ENCODE measurements at regions not wholly inside any gene's neighbourhood (a gene's known extent, or its start where the extent isn't known, plus 50 kb on each side); places are given as distances from the start of the nearest gene placed in this dataset.

DNA sequence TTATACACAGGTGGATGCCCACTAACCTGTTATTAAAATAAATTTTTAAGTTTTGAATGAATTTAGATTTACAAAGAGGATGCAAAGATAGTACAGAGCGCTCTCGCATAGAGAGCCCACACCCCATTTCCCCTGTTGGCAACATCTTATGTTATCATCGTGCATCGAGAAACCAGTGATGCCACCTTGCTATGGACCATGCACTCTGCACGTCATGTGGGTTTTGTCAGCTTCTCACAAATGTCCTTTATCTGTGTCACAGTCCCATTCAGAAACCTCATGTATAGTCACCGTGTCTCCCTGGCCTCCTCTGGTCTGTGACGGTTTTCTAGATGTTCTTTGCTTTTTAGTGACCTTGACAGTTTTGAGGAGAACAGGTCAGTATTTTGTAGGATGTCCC is 60.0 kb downstream of the ING1 start:
- Histone ChIP-seq H3K9me3 (no peaks in the 10 kb centered on the region), H3K27me3 (no peaks in the 10 kb centered on the region), H3K4me1 (no peaks in the 10 kb centered on the region), H3K27ac (no peak overlapping the region), H3K4me3 (no peak overlapping the region), H3K36me3 (no peaks in the 10 kb centered on the region)
- intact Hi-C loops (cut with DNase I), result no loop called here
- DNase-seq (no peak), ATAC-seq (no peak)
- TF ChIP-seq, protein P1, sequence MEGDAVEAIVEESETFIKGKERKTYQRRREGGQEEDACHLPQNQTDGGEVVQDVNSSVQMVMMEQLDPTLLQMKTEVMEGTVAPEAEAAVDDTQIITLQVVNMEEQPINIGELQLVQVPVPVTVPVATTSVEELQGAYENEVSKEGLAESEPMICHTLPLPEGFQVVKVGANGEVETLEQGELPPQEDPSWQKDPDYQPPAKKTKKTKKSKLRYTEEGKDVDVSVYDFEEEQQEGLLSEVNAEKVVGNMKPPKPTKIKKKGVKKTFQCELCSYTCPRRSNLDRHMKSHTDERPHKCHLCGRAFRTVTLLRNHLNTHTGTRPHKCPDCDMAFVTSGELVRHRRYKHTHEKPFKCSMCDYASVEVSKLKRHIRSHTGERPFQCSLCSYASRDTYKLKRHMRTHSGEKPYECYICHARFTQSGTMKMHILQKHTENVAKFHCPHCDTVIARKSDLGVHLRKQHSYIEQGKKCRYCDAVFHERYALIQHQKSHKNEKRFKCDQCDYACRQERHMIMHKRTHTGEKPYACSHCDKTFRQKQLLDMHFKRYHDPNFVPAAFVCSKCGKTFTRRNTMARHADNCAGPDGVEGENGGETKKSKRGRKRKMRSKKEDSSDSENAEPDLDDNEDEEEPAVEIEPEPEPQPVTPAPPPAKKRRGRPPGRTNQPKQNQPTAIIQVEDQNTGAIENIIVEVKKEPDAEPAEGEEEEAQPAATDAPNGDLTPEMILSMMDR (IDR thresholded peaks at IDR 0.05), result no peak

DNA sequence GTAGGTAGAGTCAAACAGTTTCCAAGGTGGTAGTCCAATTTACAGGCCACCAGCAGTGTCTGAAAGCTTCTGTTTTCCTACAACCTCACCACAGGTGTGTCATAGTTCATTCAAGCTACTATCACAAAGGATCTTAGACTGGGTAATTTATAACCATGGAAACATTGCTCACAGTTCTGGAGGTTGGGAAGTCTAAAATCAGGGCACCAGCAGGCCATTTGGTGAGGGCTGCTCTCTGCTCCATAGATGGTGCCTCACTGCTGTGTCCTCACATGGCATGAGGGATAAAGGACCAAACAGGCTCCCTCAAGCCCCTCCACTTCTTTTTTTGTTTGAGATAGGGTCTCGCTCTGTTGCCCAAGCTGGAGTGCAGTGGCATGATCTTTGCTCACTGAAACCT is 60.6 kb downstream of the ING1 start:
- TF ChIP-seq, protein P1 (IDR thresholded peaks at IDR 0.05), result no peak
- Histone ChIP-seq H3K36me3 (no peaks in the 10 kb centered on the region), H3K4me1 (no peaks in the 10 kb centered on the region), H3K27ac (no peak overlapping the region), H3K4me3 (no peak overlapping the region), H3K9me3 (no peaks in the 10 kb centered on the region), H3K27me3 (no peaks in the 10 kb centered on the region)
- no peak for ATAC-seq
- intact Hi-C loops (cut with DNase I), result no loop called here
- no peak for DNase-seq

DNA sequence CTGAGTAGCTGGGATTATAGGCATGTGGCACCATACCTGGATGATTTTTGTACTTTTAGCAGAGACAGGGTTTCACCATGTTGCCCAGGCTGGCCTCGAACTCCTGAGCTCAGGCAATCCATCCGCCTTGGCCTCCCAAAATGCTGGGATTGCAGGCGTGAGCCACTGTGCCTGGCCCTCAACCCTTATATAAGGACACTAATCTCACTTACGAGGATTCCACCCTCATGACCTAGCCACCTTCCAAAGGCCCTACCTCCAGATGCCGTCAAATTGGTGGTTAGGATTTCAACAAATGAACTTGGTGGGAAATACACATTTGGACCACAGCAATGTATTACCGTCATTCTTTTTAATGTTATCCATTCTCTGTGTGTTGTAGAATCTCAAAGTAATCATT is 61.0 kb downstream of the ING1 start:
- Histone ChIP-seq H3K4me1 (no peaks in the 10 kb centered on the region), H3K9me3 (no peaks in the 10 kb centered on the region)

DNA sequence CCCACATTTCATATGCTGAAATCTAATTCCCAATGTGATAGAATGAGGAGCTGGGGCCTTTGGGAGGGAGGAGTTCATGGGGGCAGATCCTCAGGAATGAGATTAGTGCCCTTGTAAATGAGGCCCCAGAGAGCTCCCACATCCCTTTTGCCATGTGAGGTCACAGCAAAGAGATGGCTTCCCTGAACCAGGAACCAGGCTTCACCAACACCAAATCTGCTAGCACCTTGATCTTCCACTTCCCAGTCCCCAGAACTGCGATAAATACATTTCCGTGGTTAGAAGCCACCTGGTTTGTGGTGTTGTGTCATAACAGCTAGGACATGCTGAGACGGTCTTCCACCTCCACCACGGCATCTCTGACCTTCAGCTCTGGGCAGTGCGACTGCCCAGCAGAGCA is 62.1 kb downstream of the ING1 start:
- Histone ChIP-seq H3K4me1 (no peaks in the 10 kb centered on the region), H3K27ac (no peak overlapping the region), H3K27me3 (no peaks in the 10 kb centered on the region), H3K36me3 (no peaks in the 10 kb centered on the region), H3K9me3 (no peaks in the 10 kb centered on the region), H3K4me3 (no peak overlapping the region)
- DNase-seq (no peak), ATAC-seq (no peak)
- intact Hi-C loops (cut with DNase I), result no loop called here
- TF ChIP-seq, protein P1 (IDR thresholded peaks at IDR 0.05), result no peak

More for the DNA sequence above, 61.0 kb downstream of the ING1 start:
- Histone ChIP-seq H3K27ac (no peak overlapping the region), H3K36me3 (no peaks in the 10 kb centered on the region), H3K4me3 (no peak overlapping the region), H3K27me3 (no peaks in the 10 kb centered on the region)
- TF ChIP-seq, protein P1 (IDR thresholded peaks at IDR 0.05), result no peak
- DNase-seq, result no peak
- intact Hi-C loops (cut with DNase I), result no loop called here
- ATAC-seq, result no peak

DNA sequence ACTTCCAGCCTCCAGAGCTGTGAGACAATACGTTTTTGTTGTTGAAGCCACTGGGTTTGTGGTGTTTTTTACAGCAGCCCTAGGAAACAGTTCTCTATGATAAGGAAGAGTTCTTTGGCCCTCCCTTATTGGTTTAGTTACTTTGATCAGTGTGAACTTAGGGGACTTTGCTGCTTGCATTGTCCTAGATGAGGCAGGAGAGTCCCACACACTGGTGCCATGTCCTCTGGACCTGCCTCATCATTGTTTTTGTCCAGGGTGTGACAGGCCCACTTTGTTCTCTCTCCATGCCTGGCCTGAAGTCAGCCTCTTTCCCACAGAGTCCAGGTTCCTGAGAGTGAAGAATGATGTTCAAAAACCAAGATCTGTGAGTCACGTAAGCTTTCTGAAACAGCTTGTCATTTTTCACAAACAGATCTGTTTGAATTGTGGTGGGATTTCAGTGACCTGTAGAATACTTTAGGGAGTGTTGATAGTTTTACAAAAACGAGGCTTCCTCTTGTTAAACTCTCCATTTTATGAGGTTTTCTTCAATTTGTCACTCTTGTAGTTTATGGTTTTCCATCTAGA is 63.8 kb downstream of the ING1 start:
- Histone ChIP-seq H3K4me1 (no peaks in the 10 kb centered on the region), H3K27me3 (no peaks in the 10 kb centered on the region)

More for the DNA sequence above, 63.8 kb downstream of the ING1 start:
- intact Hi-C loops (cut with DNase I), result no loop called here
- no peaks in the 10 kb centered on the region for H3K36me3 ChIP-seq
- DNase-seq (no peak), ATAC-seq (no peak)
- H3K27ac ChIP-seq, result no peak overlapping the region
- TF ChIP-seq, protein P1 (IDR thresholded peaks at IDR 0.05), result no peak
- peaks cover 0 to 6% of the 10 kb centered on the region in 2 donors for H3K9me3 ChIP-seq
- H3K4me3 ChIP-seq, result no peak overlapping the region
